OCI-LY1 (cell line): ENCODE measurements at regions not wholly inside any gene's neighbourhood (a gene's known extent, or its start where the extent isn't known, plus 50 kb on each side); places are given as distances from the start of the nearest gene placed in this dataset.

Source experiments
- H2AFZ ChIP-seq: fragments of 200-600 bp; sonication (generic), shearing (Covaris generic); 2 replicates; pipeline ENCODE4 v1.6.0; 2014; ENCODE audit warnings: antibody characterized with exemption, mild to moderate bottlenecking, low read length
- H3F3A ChIP-seq: fragments of 200-600 bp; sonication (generic), shearing (Covaris generic); 2 replicates; pipeline ENCODE4 v1.6.0; 2014; ENCODE audit warnings: mild to moderate bottlenecking, antibody characterized with exemption, low read length, moderate library complexity; ENCODE audit not compliant: insufficient read depth
- H3K27ac ChIP-seq: fragments of 200-600 bp; sonication (generic); 2 replicates; pipeline ENCODE4 v1.5.1; 2014; ENCODE audit warnings: low read length, mixed run types, mild to moderate bottlenecking, low read depth; ENCODE audit not compliant: poor library complexity, severe bottlenecking
- H3K27me3 ChIP-seq: fragments of 200-600 bp; sonication (generic); 2 replicates; pipeline ENCODE4 v1.6.0; 2014; ENCODE audit warnings: antibody characterized with exemption, mild to moderate bottlenecking, low read length, moderate library complexity; ENCODE audit not compliant: insufficient read depth
- H3K36me3 ChIP-seq: fragments of 200-600 bp; sonication (generic); 2 replicates; pipeline ENCODE4 v1.6.1; 2014; ENCODE audit warnings: mild to moderate bottlenecking, antibody characterized with exemption, low read length, moderate library complexity, mixed read lengths; ENCODE audit not compliant: insufficient read depth
- H3K4me1 ChIP-seq: fragments of 200-600 bp; sonication (generic); 2 replicates; pipeline ENCODE4 v1.5.1; 2014; ENCODE audit warnings: mild to moderate bottlenecking, low read length, moderate library complexity; ENCODE audit not compliant: insufficient read depth, severe bottlenecking
- H3K4me2 ChIP-seq: fragments of 200-600 bp; sonication (generic), shearing (Covaris generic); 2 replicates; pipeline ENCODE4 v1.6.1; 2014; ENCODE audit warnings: low read length
- H3K4me3 ChIP-seq: fragments of 200-600 bp; sonication (generic); 2 replicates; pipeline ENCODE4 v1.5.1; 2014; ENCODE audit warnings: low read length, low read depth, mild to moderate bottlenecking, mixed read lengths; ENCODE audit not compliant: poor library complexity, severe bottlenecking
- H3K79me2 ChIP-seq: fragments of 200-600 bp; shearing (Covaris generic); 2 replicates; pipeline ENCODE4 v1.6.1; 2016; ENCODE audit warnings: mixed run types, low read length, mixed read lengths; ENCODE audit not compliant: insufficient read depth
- H3K9ac ChIP-seq: fragments of 200-600 bp; sonication (generic), shearing (Covaris generic); 2 replicates; pipeline ENCODE4 v1.6.1; 2014; ENCODE audit warnings: mild to moderate bottlenecking, low read length, mixed read lengths
- H3K9me2 ChIP-seq: fragments of 200-600 bp; sonication (generic), shearing (Covaris generic); 2 replicates; pipeline ENCODE4 v1.6.1; 2014; ENCODE audit warnings: low read depth, mild to moderate bottlenecking, low read length, mixed read lengths
- H3K9me3 ChIP-seq: fragments of 200-600 bp; shearing (Covaris generic); 2 replicates; pipeline ENCODE4 v1.6.1; 2014; ENCODE audit warnings: low read length, mixed read lengths
- H4K20me1 ChIP-seq: fragments of 200-600 bp; sonication (generic), shearing (Covaris generic); 2 replicates; pipeline ENCODE4 v1.6.0; 2016; ENCODE audit warnings: mild to moderate bottlenecking, low read length; ENCODE audit not compliant: insufficient read depth
- CTCF ChIP-seq: fragments of 200-600 bp; sonication (generic), shearing (Covaris generic); IDR thresholded peaks from 2 replicates; pipeline ENCODE4 v1.5.1; 2017; ENCODE audit warnings: mild to moderate bottlenecking, antibody characterized with exemption, low read length, moderate library complexity, mixed read lengths
- EZH2 ChIP-seq: fragments of 200-600 bp; sonication (generic), shearing (Covaris generic); IDR thresholded peaks from 2 replicates; pipeline ENCODE4 v1.8.0; 2017; ENCODE audit warnings: borderline replicate concordance, mixed run types, mild to moderate bottlenecking, antibody characterized with exemption, low read length, moderate library complexity, mixed read lengths

GRCh38 chr11:122423886-122424285 is 231.6 kb upstream of the UBASH3B start:
- TF ChIP-seq CTCF: no peak
- TF ChIP-seq EZH2: no peak
- Histone ChIP-seq H3K4me2 (no peak overlapping the region), H3K9ac (no peak overlapping the region), H3F3A (no peaks in the 10 kb centered on the region), H3K4me1 (no peaks in the 10 kb centered on the region), H2AFZ (no peak overlapping the region), H3K79me2 (no peaks in the 10 kb centered on the region), H3K9me3 (no peaks in the 10 kb centered on the region), H3K4me3 (no peak overlapping the region), H3K36me3 (no peaks in the 10 kb centered on the region), H3K27me3 (no peaks in the 10 kb centered on the region), H4K20me1 (no peaks in the 10 kb centered on the region), H3K27ac (no peak overlapping the region), H3K9me2 (no peaks in the 10 kb centered on the region)

GRCh38 chr11:122423273-122423672 is 232.2 kb upstream of the UBASH3B start:
- no peaks in the 10 kb centered on the region for H3K79me2 ChIP-seq
- no peaks in the 10 kb centered on the region for H3K9me2 ChIP-seq
- H4K20me1 ChIP-seq: no peaks in the 10 kb centered on the region
- no peaks in the 10 kb centered on the region for H3K36me3 ChIP-seq
- H3K27ac ChIP-seq: no peak overlapping the region
- no peak overlapping the region for H3K4me3 ChIP-seq
- H3K9ac ChIP-seq: no peak overlapping the region
- H3K9me3 ChIP-seq: no peaks in the 10 kb centered on the region
- TF ChIP-seq CTCF (no peak), EZH2 (no peak)
- no peak overlapping the region for H3K4me2 ChIP-seq
- no peaks in the 10 kb centered on the region for H3F3A ChIP-seq
- H3K4me1 ChIP-seq: no peaks in the 10 kb centered on the region
- no peaks in the 10 kb centered on the region for H3K27me3 ChIP-seq
- no peak overlapping the region for H2AFZ ChIP-seq

- Histone ChIP-seq H3K4me3 (no peak overlapping the region), H4K20me1 (no peaks in the 10 kb centered on the region)
These were observed 232.8 kb upstream of the UBASH3B start for GRCh38 chr11:122422682-122423081.

More at GRCh38 chr11:122422682-122423081, 232.8 kb upstream of the UBASH3B start:
- Histone ChIP-seq H3K4me2 (no peak overlapping the region), H3K79me2 (no peaks in the 10 kb centered on the region), H3K9me2 (no peaks in the 10 kb centered on the region), H3K36me3 (no peaks in the 10 kb centered on the region), H3K9ac (no peak overlapping the region), H3K27me3 (no peaks in the 10 kb centered on the region), H3K27ac (no peak overlapping the region), H2AFZ (no peak overlapping the region), H3F3A (no peaks in the 10 kb centered on the region), H3K4me1 (no peaks in the 10 kb centered on the region), H3K9me3 (no peaks in the 10 kb centered on the region)
- TF ChIP-seq EZH2 (no peak), CTCF (no peak)
